ENCODE measurements at regions not wholly inside any gene's neighbourhood (a gene's known extent, or its start where the extent isn't known, plus 50 kb on each side); places are given as distances from the start of the nearest gene placed in this dataset.

GRCh38 chr6:28724395-28724794, 198.7 kb downstream of the GPX5 start:
- DNase-seq (no peak), ATAC-seq (no peak)
- intact Hi-C loops (cut with DNase I, micrococcal nuclease) = no loop called here

GRCh38 chr6:28725274-28725809, 198.4 kb downstream of the TRIM27 start:
- no peak for DNase-seq
- no peak for ATAC-seq
- intact Hi-C loops (cut with DNase I, micrococcal nuclease) = no loop called here

- DNase-seq (no peak), ATAC-seq (no peak)
- intact Hi-C loops (cut with DNase I, micrococcal nuclease) = no loop called here
Observed at GRCh38 chr6:28725890-28726348, 197.9 kb downstream of the TRIM27 start.

GRCh38 chr6:28726569-28727309, 197.0 kb downstream of the TRIM27 start:
- intact Hi-C loops (cut with DNase I, micrococcal nuclease) = no loop called here
- no peak for DNase-seq
- no peak for ATAC-seq

GRCh38 chr6:28727559-28728211, 196.1 kb downstream of the TRIM27 start:
- DNase-seq (no peak), ATAC-seq (no peak)
- intact Hi-C loops (cut with DNase I, micrococcal nuclease) = no loop called here

GRCh38 chr6:28729501-28730402, 194.0 kb downstream of the TRIM27 start:
- ATAC-seq = no peak
- intact Hi-C loops (cut with DNase I, micrococcal nuclease) = no loop called here
- DNase-seq = no peak

- ATAC-seq = no peak
- no peak for DNase-seq
- intact Hi-C loops (cut with DNase I, micrococcal nuclease) = no loop called here
Observed at GRCh38 chr6:28732052-28732451, 191.7 kb downstream of the TRIM27 start.

GRCh38 chr6:28734443-28734959, 189.3 kb downstream of the TRIM27 start:
- DNase-seq = no peak
- no peak for ATAC-seq
- intact Hi-C loops (cut with DNase I, micrococcal nuclease) = no loop called here

GRCh38 chr6:28736121-28736520, 187.7 kb downstream of the TRIM27 start:
- DNase-seq (no peak), ATAC-seq (no peak)
- intact Hi-C loops (cut with DNase I, micrococcal nuclease) = no loop called here

- no peak for ATAC-seq
- intact Hi-C loops (cut with DNase I, micrococcal nuclease) = no loop called here
- DNase-seq = no peak
Observed at GRCh38 chr6:28737750-28738395, 185.9 kb downstream of the TRIM27 start.

GRCh38 chr6:28738396-28738765, 185.4 kb downstream of the TRIM27 start:
- intact Hi-C loops (cut with DNase I, micrococcal nuclease) = no loop called here
- DNase-seq (no peak), ATAC-seq (no peak)

- ATAC-seq = no peak
- DNase-seq = no peak
- intact Hi-C loops (cut with DNase I, micrococcal nuclease) = no loop called here
Observed at GRCh38 chr6:28741363-28741762, 182.4 kb downstream of the TRIM27 start.

- no peak for DNase-seq
- intact Hi-C loops (cut with DNase I, micrococcal nuclease) = no loop called here
- ATAC-seq = no peak
Observed at GRCh38 chr6:28742668-28743270, 181.0 kb downstream of the TRIM27 start.

- DNase-seq (no peak), ATAC-seq (no peak)
- intact Hi-C loops (cut with DNase I, micrococcal nuclease) = no loop called here
Observed at GRCh38 chr6:28743271-28743789, 180.5 kb downstream of the TRIM27 start.

GRCh38 chr6:28747083-28747630, 176.6 kb downstream of the TRIM27 start:
- intact Hi-C loops (cut with DNase I, micrococcal nuclease) = no loop called here
- DNase-seq (no peak), ATAC-seq (no peak)

- DNase-seq = no peak
- intact Hi-C loops (cut with DNase I, micrococcal nuclease) = no loop called here
- ATAC-seq = no peak
Observed at GRCh38 chr6:28747631-28748157, 176.1 kb downstream of the TRIM27 start.

GRCh38 chr6:28748192-28748591, 175.6 kb downstream of the TRIM27 start:
- no peak for ATAC-seq
- no peak for DNase-seq
- intact Hi-C loops (cut with DNase I, micrococcal nuclease) = no loop called here

All from left colon (tissue), 2 donors.